Neutrophil (primary cell): ENCODE measurements at regions not wholly inside any gene's neighbourhood (a gene's known extent, or its start where the extent isn't known, plus 50 kb on each side); places are given as distances from the start of the nearest gene placed in this dataset.
A peak's percentile ranks its signal among the peaks of the same experiment; 100 is the strongest.

Experiments used
- H3K27ac ChIP-seq: fragments of 200-600 bp; sonication (generic); 2 replicates; pipeline ENCODE4 v1.5.1; 2016; ENCODE audit warnings: mild to moderate bottlenecking, moderate library complexity
- H3K27me3 ChIP-seq: fragments of 200-600 bp; sonication (generic); 2 replicates; pipeline ENCODE4 v1.6.0; 2016; ENCODE audit warnings: mild to moderate bottlenecking
- H3K36me3 ChIP-seq: fragments of 200-600 bp; sonication (generic); 2 replicates; pipeline ENCODE4 v1.5.1; 2017
- H3K4me1 ChIP-seq, 2 experiments: fragments of 200-600 bp in 1 of 2; sonication (generic) in 1 of 2; 1 replicate in 1 of 2; 2 replicates in 1 of 2; pipeline versions ENCODE4 v1.5.1 to v1.6.1; 2013 to 2016; ENCODE audit warnings: low read depth in 1 of 2, low read length in 1 of 2, mild to moderate bottlenecking in 1 of 2, moderate library complexity in 1 of 2; ENCODE audit not compliant: control insufficient read depth in 1 of 2, insufficient read depth in 1 of 2
- H3K4me3 ChIP-seq, 2 experiments: fragments of 200-600 bp in 1 of 2; sonication (generic) in 1 of 2; 1 replicate in 1 of 2; 2 replicates in 1 of 2; pipeline ENCODE4 v1.5.1; 2013 to 2016; ENCODE audit warnings: low read depth in 1 of 2, low read length in 1 of 2, mild to moderate bottlenecking in 1 of 2, moderate library complexity in 1 of 2
- H3K9me3 ChIP-seq: fragments of 200-600 bp; sonication (generic); 2 replicates; pipeline ENCODE4 v1.5.1; 2016
- TF ChIP-seq, protein P1 (sequence below): fragments of 200-600 bp; sonication (generic); IDR thresholded peaks from 2 replicates; pipeline ENCODE4 v1.5.1; 2016; ENCODE audit warnings: antibody characterized with exemption

GRCh38 chr12:91813701-91814100 is 331.9 kb downstream of the BTG1 start:
- H3K9me3 ChIP-seq = no peaks in the 10 kb centered on the region
- TF ChIP-seq, protein P1, sequence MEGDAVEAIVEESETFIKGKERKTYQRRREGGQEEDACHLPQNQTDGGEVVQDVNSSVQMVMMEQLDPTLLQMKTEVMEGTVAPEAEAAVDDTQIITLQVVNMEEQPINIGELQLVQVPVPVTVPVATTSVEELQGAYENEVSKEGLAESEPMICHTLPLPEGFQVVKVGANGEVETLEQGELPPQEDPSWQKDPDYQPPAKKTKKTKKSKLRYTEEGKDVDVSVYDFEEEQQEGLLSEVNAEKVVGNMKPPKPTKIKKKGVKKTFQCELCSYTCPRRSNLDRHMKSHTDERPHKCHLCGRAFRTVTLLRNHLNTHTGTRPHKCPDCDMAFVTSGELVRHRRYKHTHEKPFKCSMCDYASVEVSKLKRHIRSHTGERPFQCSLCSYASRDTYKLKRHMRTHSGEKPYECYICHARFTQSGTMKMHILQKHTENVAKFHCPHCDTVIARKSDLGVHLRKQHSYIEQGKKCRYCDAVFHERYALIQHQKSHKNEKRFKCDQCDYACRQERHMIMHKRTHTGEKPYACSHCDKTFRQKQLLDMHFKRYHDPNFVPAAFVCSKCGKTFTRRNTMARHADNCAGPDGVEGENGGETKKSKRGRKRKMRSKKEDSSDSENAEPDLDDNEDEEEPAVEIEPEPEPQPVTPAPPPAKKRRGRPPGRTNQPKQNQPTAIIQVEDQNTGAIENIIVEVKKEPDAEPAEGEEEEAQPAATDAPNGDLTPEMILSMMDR = no peak
- H3K27ac ChIP-seq = no peak overlapping the region
- H3K27me3 ChIP-seq = no peaks in the 10 kb centered on the region
- H3K4me1 ChIP-seq = no peaks in the 10 kb centered on the region
- no peak overlapping the region for H3K4me3 ChIP-seq
- H3K36me3 ChIP-seq = no peaks in the 10 kb centered on the region

DNA sequence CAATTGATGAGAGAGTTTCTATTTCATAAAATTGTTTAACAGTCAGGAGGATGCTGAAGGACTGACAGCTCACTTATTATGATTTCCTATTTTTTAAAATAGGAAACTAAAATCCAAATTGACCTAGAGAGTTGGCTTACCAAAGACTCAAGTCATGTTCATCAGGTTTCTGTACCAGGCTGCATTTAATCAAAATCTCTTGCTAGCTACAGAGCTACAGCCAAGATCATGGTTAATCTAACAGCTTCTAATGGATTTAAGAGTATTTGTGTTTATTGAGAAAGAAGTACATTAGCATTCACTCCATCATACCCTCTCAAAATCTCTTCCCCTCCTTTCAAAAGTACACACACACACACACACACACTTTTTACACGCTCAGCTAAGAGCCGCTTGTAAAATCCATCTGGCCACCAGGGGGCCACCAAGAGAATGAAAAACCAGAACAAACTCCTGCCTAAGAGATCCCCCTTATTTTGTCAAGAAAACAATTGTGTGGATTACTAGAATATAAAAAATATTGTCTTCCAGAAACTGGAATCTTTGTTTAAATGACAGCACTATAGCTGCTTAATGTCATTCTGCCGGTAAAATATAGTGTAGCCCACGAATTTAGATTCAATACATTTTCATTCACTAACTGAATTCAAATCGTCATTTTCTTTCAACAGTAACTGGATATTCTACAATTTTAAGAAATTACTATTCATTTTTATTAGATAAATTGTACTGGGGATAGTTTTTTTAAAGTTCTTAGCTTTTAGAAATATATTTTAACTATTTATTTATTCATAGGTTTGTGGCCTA is 334.0 kb downstream of the BTG1 start:
- Histone ChIP-seq H3K4me1 (no peaks in the 10 kb centered on the region), H3K4me3 (no peak overlapping the region), H3K9me3 (no peaks in the 10 kb centered on the region), H3K27me3 (no peaks in the 10 kb centered on the region), H3K36me3 (no peaks in the 10 kb centered on the region), H3K27ac (no peak overlapping the region)
- TF ChIP-seq, protein P1 = peak; percentile 74

- H3K36me3 ChIP-seq = no peaks in the 10 kb centered on the region
- no peak overlapping the region for H3K4me3 ChIP-seq
- no peaks in the 10 kb centered on the region for H3K9me3 ChIP-seq
- TF ChIP-seq, protein P1 = no peak
- H3K27ac ChIP-seq = no peak overlapping the region
- H3K27me3 ChIP-seq = no peaks in the 10 kb centered on the region
- no peaks in the 10 kb centered on the region for H3K4me1 ChIP-seq
Measured at GRCh38 chr12:91810531-91811451, 334.9 kb downstream of the BTG1 start.

DNA sequence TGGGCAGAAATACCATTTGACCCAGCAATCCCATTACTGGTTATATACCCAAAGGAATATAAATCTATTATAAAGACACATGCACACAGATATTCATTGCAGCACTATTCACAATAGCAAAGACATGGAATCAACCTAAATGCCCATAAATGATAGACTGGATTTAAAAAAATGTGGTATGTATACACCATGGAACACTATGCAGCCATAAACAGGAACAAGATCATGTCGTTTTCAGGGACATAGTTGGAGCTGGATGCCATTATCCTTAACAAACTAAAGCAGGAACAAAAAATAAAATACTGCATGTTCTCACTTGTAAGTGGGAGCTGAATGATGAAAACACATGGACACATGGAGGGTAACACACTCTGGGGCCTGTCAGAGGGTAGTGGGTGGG is 335.6 kb downstream of the BTG1 start:
- H3K27ac ChIP-seq = no peak overlapping the region
- H3K36me3 ChIP-seq = no peaks in the 10 kb centered on the region
- no peaks in the 10 kb centered on the region for H3K9me3 ChIP-seq
- TF ChIP-seq, protein P1 = no peak
- H3K27me3 ChIP-seq = no peaks in the 10 kb centered on the region
- no peak overlapping the region for H3K4me3 ChIP-seq
- no peaks in the 10 kb centered on the region for H3K4me1 ChIP-seq

- TF ChIP-seq, protein P1 = no peak
- no peaks in the 10 kb centered on the region for H3K27me3 ChIP-seq
- no peak overlapping the region for H3K4me3 ChIP-seq
- H3K36me3 ChIP-seq = no peaks in the 10 kb centered on the region
- no peaks in the 10 kb centered on the region for H3K9me3 ChIP-seq
- H3K27ac ChIP-seq = no peak overlapping the region
- no peaks in the 10 kb centered on the region for H3K4me1 ChIP-seq
Measured at GRCh38 chr12:91805031-91805430, 340.6 kb downstream of the BTG1 start.
